Spleen (tissue), 11 donors: ENCODE measurements at regions not wholly inside any gene's neighbourhood (a gene's known extent, or its start where the extent isn't known, plus 50 kb on each side); places are given as distances from the start of the nearest gene placed in this dataset.
"Not testable (repeated sequence)": the region's sequence is repeated elsewhere in the genome, so short reads cannot be mapped to it uniquely, and the experiment has no call there.

Experiments used
- DNase-seq: peaks from one replicate; pipeline ENCODE4 v3.0.0-alpha.2; 2020
- H3K27ac ChIP-seq, 8 donors: fragments of 200-600 bp; sonication (generic) in 7 of 8; 1 replicate in 4 of 8; 2 replicates in 4 of 8; pipeline versions ENCODE4 v1.5.0 to v1.8.0; 2016 to 2021; ENCODE audit warnings: inconsistent platforms in 4 of 8, mild to moderate bottlenecking in 4 of 8, moderate library complexity in 1 of 8
- H3K27me3 ChIP-seq, 7 donors: fragments of 200-600 bp; sonication (generic) in 6 of 7; replicated peaks in 1 of 7; 1 replicate in 4 of 7; 2 replicates in 3 of 7; pipeline versions ENCODE4 v1.5.0 to v1.8.0; 2016 to 2021; ENCODE audit warnings: inconsistent platforms in 3 of 7, mild to moderate bottlenecking in 1 of 7
- H3K36me3 ChIP-seq, 6 donors: fragments of 200-600 bp; sonication (generic) in 5 of 6; 1 replicate in 4 of 6; 2 replicates in 2 of 6; pipeline versions ENCODE4 v1.5.0 to v1.8.0; 2016 to 2021; ENCODE audit warnings: inconsistent platforms in 2 of 6
- H3K4me1 ChIP-seq, 6 donors: fragments of 200-600 bp; sonication (generic) in 5 of 6; 1 replicate in 3 of 6; 2 replicates in 3 of 6; pipeline versions ENCODE4 v1.5.0 to v1.8.0; 2016 to 2021; ENCODE audit warnings: inconsistent platforms in 3 of 6
- H3K4me3 ChIP-seq, 8 donors: fragments of 200-600 bp; sonication (generic) in 7 of 8; 1 replicate in 4 of 8; 2 replicates in 4 of 8; pipeline versions ENCODE4 v1.5.0 to v1.8.0; 2016 to 2021; ENCODE audit warnings: inconsistent platforms in 4 of 8, mild to moderate bottlenecking in 4 of 8, moderate library complexity in 2 of 8
- H3K9me3 ChIP-seq, 8 donors: fragments of 200-600 bp; sonication (generic) in 7 of 8; 1 replicate in 4 of 8; 2 replicates in 4 of 8; pipeline versions ENCODE4 v1.5.0 to v1.8.0; 2016 to 2021; ENCODE audit warnings: inconsistent platforms in 4 of 8
- POLR2A ChIP-seq, 3 donors: fragments of 450-650 bp; IDR thresholded peaks; one replicate each; pipeline ENCODE4 v1.5.1; 2017; ENCODE audit warnings: antibody characterized with exemption in 3 of 3, mild to moderate bottlenecking in 1 of 3
- POLR2AphosphoS5 ChIP-seq, 3 donors: sonication (generic); formaldehyde crosslinking; IDR thresholded peaks; one replicate each; pipeline ENCODE4 v1.5.1; 2017; ENCODE audit warnings: antibody characterized with exemption in 3 of 3
- WGBS, 5 donors: extraction: QIAGEN DNeasy Blood & Tissue Kit in 3 of 5; methylation state at CpG; one replicate each; pipeline versions ENCODE4 v1.1.5 to v1.1.7; 2013 to 2018; 5-methylcytosine and 5-hydroxymethylcytosine counted together
- intact Hi-C: fragments of 100-400 bp; cut with DNase I; formaldehyde crosslinking; loops from one replicate; pipeline ENCODE4 v1.15.0; 2023; ENCODE audit warnings: low total_unique reads
- TF ChIP-seq, protein P1 (sequence below), 11 experiments: fragments of 200-600 bp in 7 of 11; fragments of 450-650 bp in 4 of 11; sonication (generic) in 4 of 11; IDR thresholded peaks in 8 of 11; conservative IDR thresholded peaks in 3 of 11; 1 replicate in 7 of 11; 2 replicates in 4 of 11; pipeline versions ENCODE4 v1.4.0 to v1.8.0; 2016 to 2021; ENCODE audit warnings: antibody characterized with exemption in 11 of 11, inconsistent platforms in 4 of 11, mild to moderate bottlenecking in 1 of 11
- donor health status: healthy with polysubstance abuse.
- donor health status: DM: no; HTN: no; CAD: no; lungs with moderate emphysema.
- donor health status: DM: no; HTN: no; CAD: no.
- donor health status: Bipolar disorder and iron deficiency.
- donor health status: healthy.
- donor health status: DM: no; HTN: no; CAD: no.
- donor health status: DM: yes; HTN: yes; CAD: no.

DNA sequence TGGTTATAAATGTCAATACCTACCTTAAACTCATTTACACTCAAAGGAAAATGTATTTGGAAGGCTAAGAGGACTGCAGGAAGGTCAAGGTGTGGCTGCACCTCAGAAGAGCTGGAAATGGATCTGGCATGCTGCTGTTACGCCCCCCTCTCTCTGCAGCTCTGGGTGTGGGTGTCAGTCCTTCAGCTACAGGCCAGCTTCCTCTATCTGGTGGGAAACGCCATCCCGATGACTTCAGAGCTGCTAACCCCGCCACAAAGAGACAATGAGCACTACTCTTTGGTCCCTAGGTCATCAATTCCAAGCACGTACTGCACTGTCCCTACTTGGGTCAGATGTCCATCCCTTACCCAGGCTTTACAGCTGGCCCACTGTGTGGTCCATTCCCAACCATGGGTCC is 74.2 kb downstream of the TEX35 start:
- WGBS, 5 donors = 73 to 90% (median 87%) methylated on average over 5 of the region's 5 CpGs
- no peaks in the 10 kb centered on the region for H3K36me3 ChIP-seq
- H3K9me3 ChIP-seq = peaks cover 0 to 9% (median 0%) of the 10 kb centered on the region in 8 donors
- intact Hi-C loops = no loop called here
- no peak overlapping the region for H3K27ac ChIP-seq
- H3K27me3 ChIP-seq = no peaks in the 10 kb centered on the region
- TF ChIP-seq, protein P1, sequence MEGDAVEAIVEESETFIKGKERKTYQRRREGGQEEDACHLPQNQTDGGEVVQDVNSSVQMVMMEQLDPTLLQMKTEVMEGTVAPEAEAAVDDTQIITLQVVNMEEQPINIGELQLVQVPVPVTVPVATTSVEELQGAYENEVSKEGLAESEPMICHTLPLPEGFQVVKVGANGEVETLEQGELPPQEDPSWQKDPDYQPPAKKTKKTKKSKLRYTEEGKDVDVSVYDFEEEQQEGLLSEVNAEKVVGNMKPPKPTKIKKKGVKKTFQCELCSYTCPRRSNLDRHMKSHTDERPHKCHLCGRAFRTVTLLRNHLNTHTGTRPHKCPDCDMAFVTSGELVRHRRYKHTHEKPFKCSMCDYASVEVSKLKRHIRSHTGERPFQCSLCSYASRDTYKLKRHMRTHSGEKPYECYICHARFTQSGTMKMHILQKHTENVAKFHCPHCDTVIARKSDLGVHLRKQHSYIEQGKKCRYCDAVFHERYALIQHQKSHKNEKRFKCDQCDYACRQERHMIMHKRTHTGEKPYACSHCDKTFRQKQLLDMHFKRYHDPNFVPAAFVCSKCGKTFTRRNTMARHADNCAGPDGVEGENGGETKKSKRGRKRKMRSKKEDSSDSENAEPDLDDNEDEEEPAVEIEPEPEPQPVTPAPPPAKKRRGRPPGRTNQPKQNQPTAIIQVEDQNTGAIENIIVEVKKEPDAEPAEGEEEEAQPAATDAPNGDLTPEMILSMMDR (IDR thresholded peaks at IDR 0.05 in 8 of 11, conservative IDR thresholded peaks at IDR 0.05 in 3 of 11) = no peak
- TF ChIP-seq POLR2A (IDR thresholded peaks at IDR 0.05) (no peak), POLR2AphosphoS5 (IDR thresholded peaks at IDR 0.05) (no peak)
- H3K4me3 ChIP-seq = no peak overlapping the region
- no peak for DNase-seq
- H3K4me1 ChIP-seq = peaks cover 0 to 32% (median 3%) of the 10 kb centered on the region in 6 donors

DNA sequence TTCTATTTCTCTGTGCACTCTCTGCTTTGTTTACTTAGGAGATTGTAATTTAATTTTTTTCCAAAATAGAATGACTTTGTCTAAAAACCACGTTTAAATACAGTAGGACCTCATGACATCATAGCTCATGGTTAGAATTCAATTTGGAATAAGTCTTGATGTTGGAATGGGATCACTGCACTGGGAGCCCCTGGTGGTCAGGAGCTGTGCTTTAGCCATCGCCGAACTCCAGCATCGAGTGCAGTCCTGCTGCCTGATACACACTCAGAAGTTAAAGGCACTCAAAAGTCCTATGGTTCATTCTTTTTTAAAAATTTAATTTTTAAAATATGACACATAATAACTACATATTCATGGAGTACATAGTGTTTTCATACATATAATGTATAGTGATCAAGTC is 75.1 kb downstream of the TEX35 start:
- peaks cover 0 to 24% (median 0%) of the 10 kb centered on the region in 6 donors for H3K4me1 ChIP-seq
- no peaks in the 10 kb centered on the region for H3K27me3 ChIP-seq
- DNase-seq = no peak
- peaks cover 0 to 9% (median 0%) of the 10 kb centered on the region in 8 donors for H3K9me3 ChIP-seq
- no peaks in the 10 kb centered on the region for H3K36me3 ChIP-seq
- WGBS, 5 donors = 73 to 89% (median 79%) methylated on average over 4 of the region's 4 CpGs
- intact Hi-C loops = no loop called here
- TF ChIP-seq POLR2A (IDR thresholded peaks at IDR 0.05) (no peak), POLR2AphosphoS5 (IDR thresholded peaks at IDR 0.05) (no peak)
- TF ChIP-seq, protein P1 (IDR thresholded peaks at IDR 0.05 in 8 of 11, conservative IDR thresholded peaks at IDR 0.05 in 3 of 11) = no peak
- H3K4me3 ChIP-seq = no peak overlapping the region
- no peak overlapping the region for H3K27ac ChIP-seq

DNA sequence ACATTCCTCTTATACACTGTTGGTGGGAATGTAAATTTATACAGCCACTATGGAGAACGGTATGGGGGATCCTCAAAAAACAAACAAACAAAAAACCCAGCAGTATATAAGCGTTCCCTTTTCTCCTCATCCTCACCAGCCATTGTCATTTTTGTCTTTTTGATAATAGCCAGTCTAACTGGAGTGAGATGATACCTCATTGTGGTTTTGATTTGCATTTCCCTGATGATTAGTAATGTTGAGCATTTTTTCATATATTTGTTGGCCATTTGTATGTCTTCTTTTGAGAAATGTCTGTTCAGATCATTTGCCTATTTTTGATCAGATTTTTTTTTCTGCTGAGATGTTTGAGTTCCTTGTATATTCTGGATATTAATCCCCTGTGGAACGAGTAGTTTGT is 76.1 kb downstream of the TEX35 start:
- intact Hi-C loops, DNase-seq, H3K27me3 ChIP-seq, H3K4me3 ChIP-seq, H3K9me3 ChIP-seq, H3K36me3 ChIP-seq, H3K27ac ChIP-seq: not testable (repeated sequence)
- H3K4me1 ChIP-seq = peaks cover 0 to 25% (median 8%) of the 10 kb centered on the region in 6 donors
- WGBS, 5 donors = 66 to 78% (median 74%) methylated on average over 3 of the region's 3 CpGs

DNA sequence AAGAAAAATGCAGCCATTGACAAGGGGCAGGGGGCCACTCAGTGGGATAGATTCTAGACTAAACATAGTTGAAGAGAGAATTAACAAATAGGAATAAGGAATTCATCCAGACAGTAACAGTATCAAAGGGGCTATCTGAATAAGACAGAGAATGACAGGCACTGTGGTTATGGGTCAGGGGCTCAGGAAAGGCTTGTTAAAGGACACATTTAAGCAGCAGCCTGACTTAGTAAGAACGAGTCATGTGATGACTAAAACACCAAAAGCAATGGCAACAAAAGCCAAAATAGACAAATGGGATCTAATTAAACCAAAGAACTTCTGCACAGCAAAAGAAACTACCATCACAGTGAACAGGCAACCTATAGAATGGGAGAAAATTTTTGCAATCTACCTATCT is 78.9 kb downstream of the TEX35 start:
- H3K4me3 ChIP-seq, H3K9me3 ChIP-seq, DNase-seq, intact Hi-C loops, H3K27ac ChIP-seq, H3K27me3 ChIP-seq, H3K36me3 ChIP-seq: not testable (repeated sequence)
- WGBS, 5 donors = 72 to 96% (median 82%) methylated on average over 1 of the region's 1 CpG
- peaks cover 0 to 25% (median 12%) of the 10 kb centered on the region in 6 donors for H3K4me1 ChIP-seq

DNA sequence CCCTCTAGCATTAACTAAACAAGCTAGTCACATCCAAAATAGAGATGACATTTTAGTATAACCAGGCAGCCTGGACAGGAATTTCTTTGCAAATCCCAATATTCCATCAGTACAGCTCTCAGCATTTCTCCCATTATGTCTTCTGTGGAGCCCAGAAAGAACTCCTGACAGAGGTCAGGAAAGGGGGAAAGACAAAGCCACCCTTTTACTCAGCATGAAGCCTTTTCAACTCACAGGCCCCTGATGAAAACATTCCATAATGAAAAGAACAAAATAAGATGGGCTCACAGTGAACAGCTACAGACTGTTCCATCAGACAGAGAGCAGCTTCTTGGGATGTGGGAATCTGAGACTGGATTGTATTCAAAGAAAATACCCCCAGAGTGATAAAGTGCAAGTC is 80.6 kb downstream of the TEX35 start:
- intact Hi-C loops = no loop called here
- DNase-seq = no peak

More for the DNA sequence above, 80.6 kb downstream of the TEX35 start:
- no peaks in the 10 kb centered on the region for H3K36me3 ChIP-seq
- H3K27ac ChIP-seq = no peak overlapping the region
- H3K4me3 ChIP-seq = no peak overlapping the region
- H3K27me3 ChIP-seq = no peaks in the 10 kb centered on the region
- H3K4me1 ChIP-seq = peaks cover 0 to 25% (median 12%) of the 10 kb centered on the region in 6 donors
- peaks cover 0 to 9% (median 0%) of the 10 kb centered on the region in 8 donors for H3K9me3 ChIP-seq
- TF ChIP-seq POLR2A (IDR thresholded peaks at IDR 0.05) = no peak
- no peak for TF ChIP-seq POLR2AphosphoS5 (IDR thresholded peaks at IDR 0.05)
- TF ChIP-seq, protein P1 (IDR thresholded peaks at IDR 0.05 in 8 of 11, conservative IDR thresholded peaks at IDR 0.05 in 3 of 11) = no peak
